ENCODE measurements at regions not wholly inside any gene's neighbourhood (a gene's known extent, or its start where the extent isn't known, plus 50 kb on each side); places are given as distances from the start of the nearest gene placed in this dataset.

DNA sequence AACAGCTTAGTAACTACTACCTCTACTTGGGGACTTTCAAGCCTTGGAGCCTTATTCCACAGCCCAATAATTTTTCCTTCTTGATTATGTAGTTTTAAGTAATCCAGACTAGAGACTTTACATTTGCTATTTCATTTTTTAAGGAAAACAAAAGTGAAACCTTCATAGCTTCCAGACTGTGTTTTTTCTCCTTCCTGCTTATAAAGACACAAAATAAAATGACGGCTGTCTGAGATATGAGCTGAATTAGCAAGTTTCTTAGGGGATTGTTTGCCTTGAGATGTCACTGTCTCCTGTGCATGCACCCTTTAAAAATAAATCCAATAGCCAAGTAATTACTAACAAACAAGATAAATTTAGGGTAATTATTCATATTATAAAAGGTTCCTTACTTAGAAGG lies 78.8 kb upstream of the PACRGL start:
- Histone ChIP-seq H3K9ac (ENCODE audit: low read length) (no peak overlapping the region), H3K36me3 (ENCODE audit: control insufficient read depth, insufficient read depth, low read length) (no peaks in the 10 kb centered on the region), H3K4me3 (ENCODE audit: low read length) (no peak overlapping the region), H3K4me1 (ENCODE audit: control insufficient read depth, insufficient read depth, low read length) (no peaks in the 10 kb centered on the region), H3K9me3 (ENCODE audit: control insufficient read depth, low read length) (no peaks in the 10 kb centered on the region), H3K27me3 (ENCODE audit: control insufficient read depth, insufficient read depth, low read length) (no peaks in the 10 kb centered on the region)

DNA sequence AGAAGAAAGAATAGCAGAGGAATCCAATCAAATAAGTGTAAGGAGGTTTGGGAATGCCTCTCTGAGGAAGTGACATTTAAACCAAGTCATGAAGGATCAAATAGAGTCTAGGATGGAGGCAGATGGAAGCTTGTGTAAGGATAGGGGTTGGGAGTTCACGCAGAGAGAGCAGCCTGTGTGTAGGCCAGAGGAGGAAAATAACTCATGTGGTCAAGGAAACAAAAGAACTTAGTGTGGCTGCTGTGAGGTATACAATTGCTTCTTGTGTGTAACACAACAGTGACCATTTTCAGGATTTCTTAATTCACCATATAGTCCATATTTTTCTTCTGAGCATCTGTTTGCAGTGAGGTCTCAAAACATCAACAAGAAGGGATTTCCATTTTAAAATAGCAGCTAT lies 77.6 kb upstream of the PACRGL start:
- Histone ChIP-seq H3K9ac (ENCODE audit: low read length) (no peak overlapping the region), H3K9me3 (ENCODE audit: control insufficient read depth, low read length) (no peaks in the 10 kb centered on the region), H3K4me3 (ENCODE audit: low read length) (no peak overlapping the region)

DNA sequence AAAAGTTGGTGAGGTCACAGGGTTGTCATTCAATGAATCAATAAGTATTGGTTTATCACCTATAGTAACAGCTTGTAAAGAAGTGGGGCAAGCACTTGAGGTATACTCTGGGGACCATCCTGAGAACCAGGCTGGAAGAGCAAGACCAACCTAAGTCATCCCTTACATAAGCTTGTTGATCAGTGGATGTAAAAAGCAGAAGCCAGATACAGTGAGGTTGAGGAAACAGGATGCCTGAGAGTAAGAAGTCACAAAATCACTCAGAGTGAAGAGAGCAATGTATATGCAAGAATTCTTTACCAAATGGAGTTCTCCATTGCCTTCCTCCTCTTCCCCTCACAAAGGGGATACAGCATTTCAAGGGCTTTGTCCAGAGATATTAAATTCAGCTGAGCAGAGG lies 76.3 kb upstream of the PACRGL start:
- Histone ChIP-seq H3K27me3 (ENCODE audit: control insufficient read depth, insufficient read depth, low read length) (no peaks in the 10 kb centered on the region), H3K9ac (ENCODE audit: low read length) (no peak overlapping the region), H3K9me3 (ENCODE audit: control insufficient read depth, low read length) (no peaks in the 10 kb centered on the region), H3K4me3 (ENCODE audit: low read length) (no peak overlapping the region), H3K36me3 (ENCODE audit: control insufficient read depth, insufficient read depth, low read length) (no peaks in the 10 kb centered on the region), H3K4me1 (ENCODE audit: control insufficient read depth, insufficient read depth, low read length) (no peaks in the 10 kb centered on the region)

More for the DNA sequence above, 77.6 kb upstream of the PACRGL start:
- Histone ChIP-seq H3K4me1 (ENCODE audit: control insufficient read depth, insufficient read depth, low read length) (no peaks in the 10 kb centered on the region), H3K27me3 (ENCODE audit: control insufficient read depth, insufficient read depth, low read length) (no peaks in the 10 kb centered on the region), H3K36me3 (ENCODE audit: control insufficient read depth, insufficient read depth, low read length) (no peaks in the 10 kb centered on the region)

DNA sequence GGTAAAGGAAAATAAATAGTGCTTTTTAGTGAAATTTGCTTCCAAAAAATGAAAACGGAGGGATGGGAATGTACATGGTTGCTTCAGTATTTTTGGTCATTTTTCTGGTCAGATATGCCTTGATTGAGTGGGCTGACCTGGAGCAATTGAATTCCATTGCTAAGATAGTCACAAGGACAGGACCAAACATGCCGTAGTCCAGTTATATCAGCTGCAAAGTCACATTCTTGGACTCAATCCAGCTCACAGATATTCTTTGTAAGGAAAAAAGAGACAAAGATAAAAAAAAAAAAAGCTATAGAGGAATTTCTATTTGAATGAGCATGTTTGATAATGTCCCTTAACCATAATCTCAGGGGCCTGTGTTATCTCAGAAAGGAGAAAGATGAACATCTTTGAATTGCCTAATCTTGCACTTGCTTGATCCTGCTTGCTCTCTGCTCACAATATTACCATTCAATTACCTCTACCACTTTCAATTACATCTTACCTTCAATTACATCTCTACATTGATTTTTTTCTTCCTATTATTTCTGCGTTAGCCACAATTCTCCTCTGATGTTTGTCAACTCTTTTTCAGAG lies 75.4 kb upstream of the PACRGL start:
- Histone ChIP-seq H3K4me1 (ENCODE audit: control insufficient read depth, insufficient read depth, low read length) (no peaks in the 10 kb centered on the region), H3K9ac (ENCODE audit: low read length) (no peak overlapping the region), H3K9me3 (ENCODE audit: control insufficient read depth, low read length) (no peaks in the 10 kb centered on the region), H3K4me3 (ENCODE audit: low read length) (no peak overlapping the region), H3K36me3 (ENCODE audit: control insufficient read depth, insufficient read depth, low read length) (no peaks in the 10 kb centered on the region), H3K27me3 (ENCODE audit: control insufficient read depth, insufficient read depth, low read length) (no peaks in the 10 kb centered on the region)

DNA sequence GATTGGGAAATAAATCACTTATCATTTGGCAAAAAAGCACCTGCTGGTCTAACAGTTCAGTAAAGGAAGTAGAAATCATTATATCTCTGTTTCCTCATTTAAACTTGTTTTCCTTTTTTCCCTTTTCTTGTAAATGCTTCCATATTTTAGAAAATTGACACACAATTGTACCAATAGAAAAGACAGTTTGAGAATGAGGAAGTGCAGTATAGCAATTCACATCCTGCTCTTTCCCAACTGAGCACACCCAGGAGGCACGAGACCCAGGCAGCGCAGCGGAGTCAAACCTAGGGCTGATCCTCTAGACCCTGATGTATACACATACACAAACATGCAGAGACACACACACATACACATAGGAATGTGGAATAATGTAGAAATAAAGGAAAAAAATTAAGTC lies 74.8 kb upstream of the PACRGL start:
- Histone ChIP-seq H3K36me3 (ENCODE audit: control insufficient read depth, insufficient read depth, low read length) (no peaks in the 10 kb centered on the region), H3K9me3 (ENCODE audit: control insufficient read depth, low read length) (no peaks in the 10 kb centered on the region), H3K4me3 (ENCODE audit: low read length) (no peak overlapping the region), H3K4me1 (ENCODE audit: control insufficient read depth, insufficient read depth, low read length) (no peaks in the 10 kb centered on the region), H3K27me3 (ENCODE audit: control insufficient read depth, insufficient read depth, low read length) (no peaks in the 10 kb centered on the region), H3K9ac (ENCODE audit: low read length) (no peak overlapping the region)

DNA sequence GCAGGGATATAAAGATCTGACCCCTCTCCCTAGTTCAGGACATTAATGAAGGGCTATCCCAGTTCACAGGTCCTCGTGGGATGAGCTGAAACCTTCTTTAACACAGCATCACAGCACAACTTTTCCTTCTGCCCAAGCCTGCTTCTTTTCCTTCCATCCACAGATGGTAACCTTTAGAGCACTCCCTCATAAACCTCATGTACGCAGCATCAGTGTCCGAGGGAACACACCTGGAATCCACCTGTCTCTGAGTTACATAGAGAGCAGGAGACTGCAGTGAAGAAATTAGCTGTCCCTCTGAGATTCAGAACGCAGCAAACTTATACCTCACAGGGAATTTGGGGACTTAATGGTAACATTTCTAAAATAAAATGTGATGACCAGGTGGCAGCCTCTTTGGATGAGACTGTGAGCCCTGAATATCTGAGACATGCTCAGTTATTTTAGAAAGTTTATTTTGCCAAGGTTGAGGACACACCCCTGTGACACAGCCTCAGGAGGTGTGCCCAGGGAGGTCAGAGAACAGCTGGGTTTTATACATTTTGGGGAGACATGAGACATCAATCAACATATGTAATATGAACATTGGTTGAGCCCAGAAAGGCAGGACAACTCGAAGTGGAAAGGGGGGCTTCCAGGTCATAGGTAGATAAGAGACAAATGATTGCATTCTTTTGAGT lies 73.8 kb upstream of the PACRGL start:
- Histone ChIP-seq H3K36me3 (ENCODE audit: control insufficient read depth, insufficient read depth, low read length) (no peaks in the 10 kb centered on the region), H3K9ac (ENCODE audit: low read length) (no peak overlapping the region), H3K9me3 (ENCODE audit: control insufficient read depth, low read length) (no peaks in the 10 kb centered on the region), H3K4me1 (ENCODE audit: control insufficient read depth, insufficient read depth, low read length) (no peaks in the 10 kb centered on the region), H3K27me3 (ENCODE audit: control insufficient read depth, insufficient read depth, low read length) (no peaks in the 10 kb centered on the region), H3K4me3 (ENCODE audit: low read length) (no peak overlapping the region)

DNA sequence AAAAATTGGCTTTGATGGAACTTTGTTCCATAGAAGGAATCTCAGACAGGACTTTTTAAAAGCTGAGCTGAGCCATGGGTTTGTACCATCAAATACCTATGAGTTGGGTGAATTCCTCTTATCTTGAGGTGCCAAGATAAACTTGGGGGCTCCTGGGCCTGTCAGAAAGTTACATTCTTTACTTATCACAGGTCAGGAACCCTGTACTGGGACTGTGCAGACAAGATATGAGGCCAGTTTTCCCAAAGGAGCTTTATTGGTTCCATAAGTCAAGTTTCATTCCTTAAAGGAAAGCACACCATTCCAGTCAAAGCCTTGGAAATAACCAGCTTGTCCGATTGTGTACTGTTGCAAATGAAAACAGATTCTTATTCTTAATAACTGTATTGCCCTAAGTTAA lies 72.4 kb upstream of the PACRGL start:
- Histone ChIP-seq H3K4me3 (ENCODE audit: low read length) (no peak overlapping the region), H3K36me3 (ENCODE audit: control insufficient read depth, insufficient read depth, low read length) (no peaks in the 10 kb centered on the region), H3K9ac (ENCODE audit: low read length) (no peak overlapping the region), H3K27me3 (ENCODE audit: control insufficient read depth, insufficient read depth, low read length) (no peaks in the 10 kb centered on the region), H3K9me3 (ENCODE audit: control insufficient read depth, low read length) (no peaks in the 10 kb centered on the region), H3K4me1 (ENCODE audit: control insufficient read depth, insufficient read depth, low read length) (no peaks in the 10 kb centered on the region)

DNA sequence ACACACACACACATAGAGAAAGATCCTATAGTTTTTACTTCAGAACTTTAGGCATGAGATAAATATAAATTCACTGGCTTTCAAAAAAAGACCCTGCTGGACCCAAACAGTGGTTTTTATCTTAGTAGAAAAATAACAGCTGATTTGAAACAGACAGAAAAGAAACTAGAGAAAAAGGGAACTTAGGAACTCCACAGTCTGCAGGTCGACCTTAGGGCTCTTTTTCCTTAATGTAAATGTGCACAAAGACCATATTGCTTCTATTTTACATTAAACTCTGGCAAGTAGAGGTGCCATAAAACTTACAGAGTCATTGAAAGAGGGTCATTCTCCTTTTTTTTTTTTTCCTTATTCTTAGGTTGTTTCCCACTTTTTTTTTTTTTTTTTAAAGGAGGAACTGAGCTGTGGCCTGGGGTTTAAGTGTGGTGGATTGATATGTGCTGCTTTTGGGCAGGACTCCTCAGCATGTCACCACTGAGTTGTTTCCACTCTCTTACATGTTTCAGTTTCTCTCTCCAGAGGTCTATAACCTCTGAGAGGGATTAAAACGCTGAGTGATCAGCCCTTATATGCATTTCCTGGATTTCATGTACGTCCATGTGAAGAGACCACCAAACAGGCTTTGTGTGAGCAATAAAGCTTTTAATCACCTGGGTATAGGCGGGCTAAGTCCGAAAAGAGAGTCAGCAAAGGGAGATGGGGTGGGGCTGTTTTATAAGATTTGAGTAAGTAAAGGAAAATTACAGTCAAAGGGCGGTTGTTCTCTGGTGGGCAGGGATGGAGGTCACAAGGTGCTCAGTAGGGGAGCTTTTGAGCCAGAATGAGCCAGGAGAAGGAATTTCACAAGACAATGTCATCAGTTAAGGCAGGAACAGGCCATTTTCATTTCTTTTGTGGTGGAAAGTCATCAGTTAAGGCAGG lies 70.8 kb upstream of the PACRGL start:
- H3K4me1 ChIP-seq (ENCODE audit: control insufficient read depth, insufficient read depth, low read length), result no peaks in the 10 kb centered on the region
- no peak overlapping the region for H3K4me3 ChIP-seq (ENCODE audit: low read length)
- no peaks in the 10 kb centered on the region for H3K9me3 ChIP-seq (ENCODE audit: control insufficient read depth, low read length)
- no peaks in the 10 kb centered on the region for H3K36me3 ChIP-seq (ENCODE audit: control insufficient read depth, insufficient read depth, low read length)
- no peaks in the 10 kb centered on the region for H3K27me3 ChIP-seq (ENCODE audit: control insufficient read depth, insufficient read depth, low read length)
- H3K9ac ChIP-seq (ENCODE audit: low read length), result no peak overlapping the region

DNA sequence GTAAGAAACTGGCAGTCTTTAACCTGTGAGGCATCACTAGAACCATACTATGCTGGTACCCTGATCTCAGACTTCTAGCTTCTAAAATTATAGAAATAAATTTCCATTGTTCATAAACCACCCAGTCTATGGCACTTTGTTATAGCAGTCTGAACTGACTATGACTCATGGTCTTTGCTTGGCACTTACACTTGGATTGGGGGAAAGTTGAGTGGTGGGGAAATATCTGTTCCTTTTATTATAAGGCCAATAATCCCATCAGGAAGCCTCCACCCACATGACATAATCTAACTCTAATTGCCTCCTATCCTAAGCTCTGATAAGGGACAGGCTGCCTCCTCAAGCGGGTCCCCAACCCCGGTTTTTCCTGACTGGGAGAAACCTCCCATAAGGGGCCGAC lies 61.4 kb upstream of the PACRGL start:
- no peaks in the 10 kb centered on the region for H3K4me1 ChIP-seq (ENCODE audit: control insufficient read depth, insufficient read depth, low read length)
- no peaks in the 10 kb centered on the region for H3K9me3 ChIP-seq (ENCODE audit: control insufficient read depth, low read length)
- H3K4me3 ChIP-seq (ENCODE audit: low read length), result no peak overlapping the region
- no peaks in the 10 kb centered on the region for H3K27me3 ChIP-seq (ENCODE audit: control insufficient read depth, insufficient read depth, low read length)
- no peaks in the 10 kb centered on the region for H3K36me3 ChIP-seq (ENCODE audit: control insufficient read depth, insufficient read depth, low read length)
- no peak overlapping the region for H3K9ac ChIP-seq (ENCODE audit: low read length)

DNA sequence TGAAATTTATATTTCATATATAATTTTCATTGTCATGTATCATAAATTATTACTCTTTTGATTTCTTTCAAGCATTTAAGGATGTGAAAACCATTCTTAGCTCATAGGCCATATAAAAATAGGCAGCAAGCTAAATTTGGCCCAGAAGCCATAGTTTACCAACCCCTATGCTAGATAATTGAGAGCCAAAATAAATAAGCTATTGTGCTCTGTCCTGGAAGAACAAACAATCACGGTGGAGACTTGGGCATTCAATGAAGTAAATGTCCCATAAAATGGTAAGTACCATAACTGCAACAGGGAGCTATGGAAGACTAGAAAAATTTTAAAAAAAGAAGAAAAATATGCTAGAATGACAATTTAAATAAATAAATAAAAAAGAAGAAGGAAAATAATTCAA lies 60.9 kb upstream of the PACRGL start:
- H3K36me3 ChIP-seq (ENCODE audit: control insufficient read depth, insufficient read depth, low read length), result no peaks in the 10 kb centered on the region
- no peak overlapping the region for H3K9ac ChIP-seq (ENCODE audit: low read length)
- no peaks in the 10 kb centered on the region for H3K4me1 ChIP-seq (ENCODE audit: control insufficient read depth, insufficient read depth, low read length)
- no peaks in the 10 kb centered on the region for H3K9me3 ChIP-seq (ENCODE audit: control insufficient read depth, low read length)
- no peak overlapping the region for H3K4me3 ChIP-seq (ENCODE audit: low read length)
- no peaks in the 10 kb centered on the region for H3K27me3 ChIP-seq (ENCODE audit: control insufficient read depth, insufficient read depth, low read length)

DNA sequence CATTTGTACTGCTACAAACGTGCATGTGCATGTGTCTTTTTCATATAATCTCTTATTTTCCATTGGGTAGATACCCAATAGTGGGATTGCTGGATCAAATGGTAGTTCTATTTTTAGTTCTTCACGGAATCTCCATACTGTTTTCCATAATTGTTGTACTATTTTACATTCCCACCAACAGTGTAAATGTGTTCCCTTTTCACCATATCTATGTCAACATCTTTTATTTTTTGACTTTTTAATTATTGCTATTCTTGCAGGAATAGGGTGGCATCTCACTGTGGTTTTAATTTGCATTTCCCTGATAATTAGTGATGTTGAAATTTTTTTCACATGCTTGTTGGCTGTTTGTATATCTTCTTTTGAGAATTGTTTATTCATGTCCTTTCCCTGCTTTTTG lies 59.3 kb upstream of the PACRGL start:
- H3K9me3 ChIP-seq (ENCODE audit: control insufficient read depth, low read length), result no peaks in the 10 kb centered on the region
- no peaks in the 10 kb centered on the region for H3K4me1 ChIP-seq (ENCODE audit: control insufficient read depth, insufficient read depth, low read length)
- no peak overlapping the region for H3K4me3 ChIP-seq (ENCODE audit: low read length)
- no peaks in the 10 kb centered on the region for H3K27me3 ChIP-seq (ENCODE audit: control insufficient read depth, insufficient read depth, low read length)
- H3K36me3 ChIP-seq (ENCODE audit: control insufficient read depth, insufficient read depth, low read length), result no peaks in the 10 kb centered on the region
- no peak overlapping the region for H3K9ac ChIP-seq (ENCODE audit: low read length)

DNA sequence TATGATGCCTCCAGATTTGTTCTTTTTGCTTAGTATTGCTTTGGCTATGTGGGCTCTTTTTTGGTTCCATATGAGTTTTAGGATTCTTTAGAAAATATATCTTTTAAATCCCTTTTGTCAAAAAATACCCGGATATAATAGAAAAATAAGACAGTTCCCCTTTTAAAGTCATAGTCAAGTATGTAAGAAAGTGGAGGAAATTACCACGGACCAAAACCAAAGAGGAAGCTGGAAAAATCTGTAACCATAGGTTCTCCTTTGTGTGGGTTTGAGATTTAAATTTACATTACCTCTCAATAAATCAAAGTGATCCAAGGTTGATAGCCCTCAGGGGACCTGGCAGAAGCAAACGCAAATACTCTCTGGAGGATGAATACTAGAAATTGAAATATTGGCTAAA lies 58.3 kb upstream of the PACRGL start:
- H3K4me1 ChIP-seq (ENCODE audit: control insufficient read depth, insufficient read depth, low read length), result no peaks in the 10 kb centered on the region
- no peak overlapping the region for H3K9ac ChIP-seq (ENCODE audit: low read length)
- no peaks in the 10 kb centered on the region for H3K27me3 ChIP-seq (ENCODE audit: control insufficient read depth, insufficient read depth, low read length)
- no peaks in the 10 kb centered on the region for H3K36me3 ChIP-seq (ENCODE audit: control insufficient read depth, insufficient read depth, low read length)
- H3K4me3 ChIP-seq (ENCODE audit: low read length), result no peak overlapping the region
- H3K9me3 ChIP-seq (ENCODE audit: control insufficient read depth, low read length), result no peaks in the 10 kb centered on the region

Data from mucosa of stomach (tissue), 1 donor.